ENCODE measurements at regions not wholly inside any gene's neighbourhood (a gene's known extent, or its start where the extent isn't known, plus 50 kb on each side); places are given as distances from the start of the nearest gene placed in this dataset.

- TF ChIP-seq POLR2A (IDR thresholded peaks at IDR 0.05) (no peak), CTCF (IDR thresholded peaks at IDR 0.05) (no peak), EP300 (IDR thresholded peaks at IDR 0.05) (no peak)
Measured at GRCh38 chr11:110802162-110802561, 89.9 kb upstream of the ARHGAP20 start.
